Stomach (tissue), 4 donors: ENCODE measurements at regions not wholly inside any gene's neighbourhood (a gene's known extent, or its start where the extent isn't known, plus 50 kb on each side); places are given as distances from the start of the nearest gene placed in this dataset.

Source experiments
- POLR2A ChIP-seq, 4 donors: fragments of 450-650 bp; IDR thresholded peaks; one replicate each; pipeline ENCODE4 v1.6.1; 2016; ENCODE audit warnings: antibody characterized with exemption in 4 of 4, control low read depth in 2 of 4, mild to moderate bottlenecking in 1 of 4, moderate library complexity in 1 of 4
- POLR2AphosphoS5 ChIP-seq, 3 donors: sonication (generic); formaldehyde crosslinking; IDR thresholded peaks; one replicate each; pipeline ENCODE4 v1.6.1; 2016; ENCODE audit warnings: antibody characterized with exemption in 3 of 3
- TF ChIP-seq, protein P1 (sequence below), 7 experiments: fragments of 450-650 bp in 4 of 7; fragments of 200-600 bp in 3 of 7; sonication (generic) in 3 of 7; IDR thresholded peaks; one replicate each; pipeline ENCODE4 v1.5.1; 2016 to 2019; ENCODE audit warnings: antibody characterized with exemption in 7 of 7, control low read depth in 2 of 7, mild to moderate bottlenecking in 1 of 7

GRCh38 chr11:70702040-70702648, 303.8 kb downstream of the CTTN start:
- TF ChIP-seq, protein P1, sequence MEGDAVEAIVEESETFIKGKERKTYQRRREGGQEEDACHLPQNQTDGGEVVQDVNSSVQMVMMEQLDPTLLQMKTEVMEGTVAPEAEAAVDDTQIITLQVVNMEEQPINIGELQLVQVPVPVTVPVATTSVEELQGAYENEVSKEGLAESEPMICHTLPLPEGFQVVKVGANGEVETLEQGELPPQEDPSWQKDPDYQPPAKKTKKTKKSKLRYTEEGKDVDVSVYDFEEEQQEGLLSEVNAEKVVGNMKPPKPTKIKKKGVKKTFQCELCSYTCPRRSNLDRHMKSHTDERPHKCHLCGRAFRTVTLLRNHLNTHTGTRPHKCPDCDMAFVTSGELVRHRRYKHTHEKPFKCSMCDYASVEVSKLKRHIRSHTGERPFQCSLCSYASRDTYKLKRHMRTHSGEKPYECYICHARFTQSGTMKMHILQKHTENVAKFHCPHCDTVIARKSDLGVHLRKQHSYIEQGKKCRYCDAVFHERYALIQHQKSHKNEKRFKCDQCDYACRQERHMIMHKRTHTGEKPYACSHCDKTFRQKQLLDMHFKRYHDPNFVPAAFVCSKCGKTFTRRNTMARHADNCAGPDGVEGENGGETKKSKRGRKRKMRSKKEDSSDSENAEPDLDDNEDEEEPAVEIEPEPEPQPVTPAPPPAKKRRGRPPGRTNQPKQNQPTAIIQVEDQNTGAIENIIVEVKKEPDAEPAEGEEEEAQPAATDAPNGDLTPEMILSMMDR (IDR thresholded peaks at IDR 0.05): no peak
- no peak for TF ChIP-seq POLR2A (IDR thresholded peaks at IDR 0.05)
- TF ChIP-seq POLR2AphosphoS5 (IDR thresholded peaks at IDR 0.05): no peak
